Endothelial cell of umbilical vein (primary cell): ENCODE measurements at regions not wholly inside any gene's neighbourhood (a gene's known extent, or its start where the extent isn't known, plus 50 kb on each side); places are given as distances from the start of the nearest gene placed in this dataset.

Experiments
- BruUV-seq: library from RNA; stranded (reverse); fragments of 400-500 nt; replicated peaks from 2 replicates; lab custom pipeline; 2021; lab: Mats Ljungman, UMichigan
- CTCF ChIA-PET: fragments of 300-600, 350-600 bp; sonication (Branson Sonifier 250); formaldehyde crosslinking; loops from one replicate; lab custom pipeline; 2021; ENCODE audit warnings: antibody characterized with exemption, inconsistent platforms; lab: Charles Lee
- POLR2A ChIA-PET: fragments of 300-600, 350-600 bp; sonication (Branson Sonifier 250); formaldehyde crosslinking; loops from one replicate; lab custom pipeline; 2021; ENCODE audit warnings: antibody characterized with exemption, inconsistent platforms; lab: Charles Lee
- DNase-seq: peaks from one replicate; pipeline ENCODE4 v3.0.0-alpha.2; 2011; ENCODE audit warnings: low read depth, low spot score
- FAIRE-seq: peaks from 2 replicates; lab custom pipeline; 2011; peaks lifted over from hg19 to GRCh38; lab: Jason Lieb, UNC
- H2AFZ ChIP-seq: 2 replicates; pipeline ENCODE4 v1.6.0; 2012; ENCODE audit warnings: low read depth, low read length, control low read depth, inconsistent platforms
- H3K27ac ChIP-seq: 2 replicates; pipeline ENCODE4 v1.5.1; 2011; ENCODE audit warnings: low read depth, mild to moderate bottlenecking, control low read depth, low read length, moderate library complexity; ENCODE audit not compliant: insufficient read depth
- H3K27me3 ChIP-seq, 2 experiments: 2 replicates each; pipeline versions ENCODE4 v1.6.0 to v1.6.1; 2011; ENCODE audit warnings: low read length in 2 of 2, mixed read lengths in 1 of 2; ENCODE audit not compliant: control insufficient read depth in 2 of 2, insufficient read depth in 2 of 2
- H3K36me3 ChIP-seq, 2 experiments: 2 replicates in 1 of 2; 3 replicates in 1 of 2; pipeline ENCODE4 v1.5.1; 2011; ENCODE audit warnings: low read length in 2 of 2, mild to moderate bottlenecking in 1 of 2, moderate library complexity in 1 of 2; ENCODE audit not compliant: control insufficient read depth in 2 of 2, insufficient read depth in 2 of 2; ENCODE audit errors: extremely low read depth in 1 of 2
- H3K4me1 ChIP-seq: 3 replicates; pipeline ENCODE4 v1.5.1; 2011; ENCODE audit warnings: mild to moderate bottlenecking, low read length; ENCODE audit not compliant: control insufficient read depth, insufficient read depth; ENCODE audit errors: extremely low read depth
- H3K4me2 ChIP-seq: 2 replicates; pipeline ENCODE4 v1.6.1; 2011; ENCODE audit warnings: low read length, control low read depth, mixed read lengths; ENCODE audit not compliant: insufficient read depth
- H3K4me3 ChIP-seq, 3 experiments: fragments of 200-600 bp in 1 of 3; sonication (generic), shearing (Covaris generic) in 1 of 3; replicated peaks in 1 of 3; 2 replicates each; pipeline ENCODE4 v1.5.1; 2011 to 2016; ENCODE audit warnings: control low read depth in 3 of 3, low read length in 3 of 3, mild to moderate bottlenecking in 2 of 3, inconsistent platforms in 1 of 3, low read depth in 1 of 3, moderate library complexity in 1 of 3; ENCODE audit not compliant: insufficient read depth in 1 of 3
- H3K79me2 ChIP-seq: 2 replicates; pipeline ENCODE4 v1.6.0; 2012; ENCODE audit warnings: low read length, inconsistent platforms; ENCODE audit not compliant: control insufficient read depth, insufficient read depth
- H3K9ac ChIP-seq: replicated peaks from 2 replicates; pipeline ENCODE3; 2011; ENCODE audit warnings: low read length, control low read depth; ENCODE audit not compliant: insufficient read depth; ENCODE audit errors: extremely low read depth
- H3K9me1 ChIP-seq: replicated peaks from 3 replicates; pipeline ENCODE4 v1.6.0; 2011; ENCODE audit warnings: mild to moderate bottlenecking, low read length; ENCODE audit not compliant: control insufficient read depth, insufficient read depth; ENCODE audit errors: extremely low read depth
- H3K9me3 ChIP-seq: replicated peaks from 2 replicates; pipeline ENCODE4 v1.5.1; 2012; ENCODE audit warnings: low read length, inconsistent platforms; ENCODE audit not compliant: control insufficient read depth, insufficient read depth
- H4K20me1 ChIP-seq: replicated peaks from 2 replicates; pipeline ENCODE3; 2011; ENCODE audit warnings: mild to moderate bottlenecking, low read length; ENCODE audit not compliant: control insufficient read depth, insufficient read depth; ENCODE audit errors: extremely low read depth
- CTCF ChIP-seq, 2 donors: IDR thresholded peaks; 1 replicate in 1 of 2; 2 replicates in 1 of 2; pipeline ENCODE4 v1.5.1; 2011; ENCODE audit warnings: low read length in 2 of 2, mild to moderate bottlenecking in 2 of 2, moderate library complexity in 2 of 2, control low read depth in 1 of 2, inconsistent platforms in 1 of 2, low read depth in 1 of 2; ENCODE audit not compliant: insufficient read depth in 1 of 2; ENCODE audit errors: extremely low read depth in 1 of 2
- EZH2 ChIP-seq: IDR thresholded peaks from 2 replicates; pipeline ENCODE4 v1.6.1; 2012; ENCODE audit warnings: borderline replicate concordance, low read depth, mild to moderate bottlenecking, moderate library complexity, low read length, inconsistent platforms; ENCODE audit not compliant: severe bottlenecking
- FOS ChIP-seq: IDR thresholded peaks from 2 replicates; pipeline ENCODE4 v1.6.1; 2011; ENCODE audit warnings: mild to moderate bottlenecking, low read length, moderate library complexity, borderline replicate concordance; ENCODE audit not compliant: insufficient read depth
- GATA2 ChIP-seq: IDR thresholded peaks from 2 replicates; pipeline ENCODE4 v1.7.0; 2011; ENCODE audit warnings: low read depth, mild to moderate bottlenecking, moderate library complexity, mixed read lengths, low read length; ENCODE audit not compliant: insufficient read length, insufficient read depth
- JUN ChIP-seq: IDR thresholded peaks from 2 replicates; pipeline ENCODE4 v1.6.1; 2011; ENCODE audit warnings: borderline replicate concordance, low read depth; ENCODE audit not compliant: insufficient read length, insufficient read depth
- MAX ChIP-seq: IDR thresholded peaks from 2 replicates; pipeline ENCODE4 v1.6.1; 2011; ENCODE audit not compliant: insufficient read depth, insufficient read length
- MYC ChIP-seq: IDR thresholded peaks from one replicate; pipeline ENCODE4 v1.6.1; 2011; ENCODE audit warnings: mild to moderate bottlenecking, low read depth, low read length
- POLR2A ChIP-seq: IDR thresholded peaks from 2 replicates; pipeline ENCODE4 v1.6.1; 2012; ENCODE audit warnings: low read depth, mild to moderate bottlenecking, control low read depth, low read length
- POLR2AphosphoS5 ChIP-seq: IDR thresholded peaks from 2 replicates; pipeline ENCODE4 v1.6.1; 2012; ENCODE audit warnings: low read depth, mild to moderate bottlenecking, control low read depth, low read length, moderate library complexity; ENCODE audit not compliant: insufficient read depth
- dilution Hi-C: fragments of 300-500 bp; cut with MboI; formaldehyde crosslinking; loops from one replicate; pipeline ENCODE4 v1.15.0; 2019; ENCODE audit warnings: low sequenced_read_pairs; ENCODE audit not compliant: extremely low pct_ligation_motif_present
- intact Hi-C: fragments of 100-400 bp; cut with micrococcal nuclease; formaldehyde crosslinking; loops from one replicate; pipeline ENCODE4 v1.10.0; 2022

GRCh38 chr10:55104738-55105137 is 303.7 kb upstream of the PCDH15 start:
- no peaks in the 10 kb centered on the region for H4K20me1 ChIP-seq
- no peak overlapping the region for H3K9ac ChIP-seq
- intact Hi-C loops, result no loop called here
- no peak overlapping the region for H3K4me2 ChIP-seq
- DNase-seq, result no peak
- H3K36me3 ChIP-seq, result no peaks in the 10 kb centered on the region
- H3K4me3 ChIP-seq, result no peak overlapping the region
- no peaks in the 10 kb centered on the region for H3K27me3 ChIP-seq
- ChIA-PET POLR2A (no interaction called here), CTCF (interaction anchor here (1.0 to 1.7 kb wide), 2 partner anchors 9 to 10 kb away, joined by 3 to 5 read pairs; no protein-coding TSS in a partner anchor)
- H3K4me1 ChIP-seq, result no peaks in the 10 kb centered on the region
- H2AFZ ChIP-seq, result no peak overlapping the region
- no peaks in the 10 kb centered on the region for H3K9me1 ChIP-seq
- H3K27ac ChIP-seq, result no peak overlapping the region
- no peak for FAIRE-seq
- no peaks in the 10 kb centered on the region for H3K9me3 ChIP-seq
- BruUV-seq, result no TSS peak
- TF ChIP-seq MYC (no peak), CTCF (IDR thresholded peaks at IDR 0.05; ENCODE audit: extremely low read depth in 1 of 2, insufficient read depth in 1 of 2, low read depth in 1 of 2, low read length in 2 of 2) (no peak), MAX (no peak), FOS (no peak), JUN (no peak), POLR2A (no peak), POLR2AphosphoS5 (no peak), EZH2 (no peak), GATA2 (no peak)
- no peaks in the 10 kb centered on the region for H3K79me2 ChIP-seq
- dilution Hi-C loops, result no loop called here
